Left ventricle myocardium inferior (tissue), 1 donor: ENCODE measurements at regions not wholly inside any gene's neighbourhood (a gene's known extent, or its start where the extent isn't known, plus 50 kb on each side); places are given as distances from the start of the nearest gene placed in this dataset.
"Not testable (repeated sequence)": the region's sequence is repeated elsewhere in the genome, so short reads cannot be mapped to it uniquely, and the experiment has no call there.

Experiments used
- DNase-seq: peaks from one replicate; pipeline ENCODE4 v3.0.0-alpha.2; 2020
- H3K27ac ChIP-seq: fragments of 200-600 bp; replicated peaks from 2 replicates; pipeline ENCODE4 v1.8.0; 2021
- H3K27me3 ChIP-seq: fragments of 200-600 bp; 2 replicates; pipeline ENCODE4 v1.8.0; 2021; ENCODE audit warnings: low read depth
- H3K36me3 ChIP-seq: fragments of 200-600 bp; 2 replicates; pipeline ENCODE4 v1.8.0; 2021
- H3K4me1 ChIP-seq: fragments of 200-600 bp; 2 replicates; pipeline ENCODE4 v1.8.0; 2021
- H3K4me3 ChIP-seq: fragments of 200-600 bp; 2 replicates; pipeline ENCODE4 v1.8.0; 2021; ENCODE audit warnings: mild to moderate bottlenecking, moderate library complexity
- H3K9me3 ChIP-seq: fragments of 200-600 bp; replicated peaks from 2 replicates; pipeline ENCODE4 v1.8.0; 2021
- CTCF ChIP-seq: fragments of 200-600 bp; IDR thresholded peaks from 2 replicates; pipeline ENCODE4 v1.8.0; 2021; ENCODE audit warnings: antibody characterized with exemption, mild to moderate bottlenecking, borderline replicate concordance
- intact Hi-C: fragments of 100-400 bp; cut with micrococcal nuclease; formaldehyde crosslinking; loops from one replicate; pipeline ENCODE4 v1.11.0; 2022
- donor health status: DM: no; HTN: yes; CAD: no; lungs with severe emphysema.

GRCh38 chr18:9021458-9021857, 81.0 kb upstream of the NDUFV2 start:
- Histone ChIP-seq H3K4me3 (no peak overlapping the region), H3K9me3 (peaks cover 8% of the 10 kb centered on the region), H3K27ac (no peak overlapping the region), H3K36me3 (no peaks in the 10 kb centered on the region), H3K27me3 (no peaks in the 10 kb centered on the region), H3K4me1 (peaks cover 17% of the 10 kb centered on the region)
- intact Hi-C loops, result no loop called here
- no peak for DNase-seq
- TF ChIP-seq CTCF, result no peak

- Histone ChIP-seq H3K27ac (peak overlapping the region; percentile 70), H3K4me1 (peaks cover 6% of the 10 kb centered on the region), H3K4me3 (no peak overlapping the region), H3K36me3 (no peaks in the 10 kb centered on the region), H3K27me3 (no peaks in the 10 kb centered on the region), H3K9me3 (peaks cover 8% of the 10 kb centered on the region)
- TF ChIP-seq CTCF, result no peak
- intact Hi-C loops, result no loop called here
- DNase-seq, result no peak
Observed at GRCh38 chr18:9022397-9023155, 79.9 kb upstream of the NDUFV2 start.

- H3K36me3 ChIP-seq, intact Hi-C loops, H3K4me1 ChIP-seq, H3K27me3 ChIP-seq, H3K27ac ChIP-seq, H3K9me3 ChIP-seq, H3K4me3 ChIP-seq, DNase-seq: not testable (repeated sequence)
Observed at GRCh38 chr18:9024031-9024646, 78.4 kb upstream of the NDUFV2 start.

GRCh38 chr18:9025091-9025838, 77.2 kb upstream of the NDUFV2 start:
- intact Hi-C loops, result no loop called here
- DNase-seq, result no peak
- Histone ChIP-seq H3K4me1 (no peaks in the 10 kb centered on the region), H3K9me3 (no peaks in the 10 kb centered on the region), H3K36me3 (no peaks in the 10 kb centered on the region), H3K27me3 (no peaks in the 10 kb centered on the region), H3K4me3 (no peak overlapping the region), H3K27ac (no peak overlapping the region)
- no peak for TF ChIP-seq CTCF

- DNase-seq, result no peak
- H3K4me1 ChIP-seq, result no peaks in the 10 kb centered on the region
- no peak overlapping the region for H3K4me3 ChIP-seq
- TF ChIP-seq CTCF, result no peak
- H3K36me3 ChIP-seq, result no peaks in the 10 kb centered on the region
- no peak overlapping the region for H3K27ac ChIP-seq
- intact Hi-C loops, result no loop called here
- H3K27me3 ChIP-seq, result no peaks in the 10 kb centered on the region
- H3K9me3 ChIP-seq, result no peaks in the 10 kb centered on the region
Observed at GRCh38 chr18:9029131-9029530, 73.4 kb upstream of the NDUFV2 start.

- Histone ChIP-seq H3K36me3 (no peaks in the 10 kb centered on the region), H3K4me1 (no peaks in the 10 kb centered on the region), H3K27me3 (no peaks in the 10 kb centered on the region), H3K9me3 (no peaks in the 10 kb centered on the region), H3K27ac (no peak overlapping the region), H3K4me3 (no peak overlapping the region)
- no peak for TF ChIP-seq CTCF
- no peak for DNase-seq
- intact Hi-C loops, result no loop called here
Observed at GRCh38 chr18:9032519-9032918, 70.0 kb upstream of the NDUFV2 start.
